Psoas muscle (tissue), 7 donors: ENCODE measurements at regions not wholly inside any gene's neighbourhood (a gene's known extent, or its start where the extent isn't known, plus 50 kb on each side); places are given as distances from the start of the nearest gene placed in this dataset.

Experiments used
- ATAC-seq, 4 donors: fragments of 200-7000 bp; cut with Tn5 transposase; one replicate each; pipeline ENCODE4 v1.9.1; 2020; ENCODE audit warnings: moderate library complexity in 3 of 4, mild to moderate bottlenecking in 2 of 4
- DNase-seq, 2 donors: peaks; one replicate each; pipeline ENCODE4 v3.0.0-alpha.2; 2020
- H3K27ac ChIP-seq: fragments of 200-600 bp; one replicate; pipeline ENCODE4 v1.8.0; 2022
- H3K27me3 ChIP-seq, 3 donors: fragments of 200-600 bp in 1 of 3; one replicate each; pipeline versions ENCODE4 v1.6.1 to v1.8.0; 2013 to 2022; ENCODE audit warnings: low read length in 2 of 3, mild to moderate bottlenecking in 2 of 3, moderate library complexity in 1 of 3; ENCODE audit not compliant: insufficient read depth in 3 of 3
- H3K36me3 ChIP-seq, 2 donors: fragments of 200-600 bp in 1 of 2; one replicate each; pipeline versions ENCODE4 v1.6.1 to v1.8.0; 2013 to 2022; ENCODE audit warnings: low read depth in 1 of 2, mild to moderate bottlenecking in 1 of 2, moderate library complexity in 1 of 2; ENCODE audit not compliant: insufficient read depth in 1 of 2
- H3K4me1 ChIP-seq: fragments of 200-600 bp; one replicate; pipeline ENCODE4 v1.8.0; 2022
- H3K4me3 ChIP-seq: fragments of 200-600 bp; one replicate; pipeline ENCODE4 v1.8.0; 2022; ENCODE audit warnings: mild to moderate bottlenecking
- H3K9me3 ChIP-seq: fragments of 200-600 bp; one replicate; pipeline ENCODE4 v1.8.0; 2022
- WGBS, 3 donors: extraction: QIAGEN DNeasy Blood & Tissue Kit; methylation state at CpG; one replicate each; pipeline versions ENCODE4 v1.1.6 to v1.1.7; 2013; 5-methylcytosine and 5-hydroxymethylcytosine counted together
- intact Hi-C, 2 donors: fragments of 100-400 bp; cut with DNase I; formaldehyde crosslinking; loops; one replicate each; pipeline versions ENCODE4 v1.11.0 to v1.14.2; 2022
- TF ChIP-seq, protein P1 (sequence below): fragments of 200-600 bp; IDR thresholded peaks from one replicate; pipeline ENCODE4 v1.8.0; 2022; ENCODE audit warnings: antibody characterized with exemption
- donor health status: healthy with polysubstance abuse.
- donor health status: DM: no; HTN: no; CAD: no; lungs with moderate emphysema.
- donor health status: Bipolar disorder and iron deficiency.
- donor health status: healthy.
- donor health status: DM: yes; HTN: yes; CAD: no.
- donor health status: DM: no; HTN: no; CAD: no.
- donor health status: DM: yes; HTN: yes; CAD: no.

DNA sequence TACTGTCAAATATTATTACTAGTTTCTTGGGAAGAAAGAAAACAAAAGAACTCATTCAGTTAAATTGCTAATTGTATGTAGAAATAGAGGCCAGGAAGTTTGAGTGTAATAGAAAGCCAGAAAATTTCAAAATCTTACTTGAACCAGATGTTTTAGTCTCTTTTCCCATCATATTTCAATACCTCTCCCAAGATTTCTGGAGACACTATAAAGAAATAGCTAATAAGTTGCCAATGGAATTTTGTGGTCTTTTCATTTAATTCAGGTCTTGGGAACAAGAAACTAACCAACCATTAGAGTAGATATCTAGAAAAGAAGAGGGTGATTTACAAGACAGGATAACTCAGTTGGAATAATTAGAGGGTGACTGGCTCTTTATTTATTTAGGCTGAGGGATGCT is 112.2 kb downstream of the AGTR2 start:
- ATAC-seq = no peak
- no peak for DNase-seq
- TF ChIP-seq, protein P1, sequence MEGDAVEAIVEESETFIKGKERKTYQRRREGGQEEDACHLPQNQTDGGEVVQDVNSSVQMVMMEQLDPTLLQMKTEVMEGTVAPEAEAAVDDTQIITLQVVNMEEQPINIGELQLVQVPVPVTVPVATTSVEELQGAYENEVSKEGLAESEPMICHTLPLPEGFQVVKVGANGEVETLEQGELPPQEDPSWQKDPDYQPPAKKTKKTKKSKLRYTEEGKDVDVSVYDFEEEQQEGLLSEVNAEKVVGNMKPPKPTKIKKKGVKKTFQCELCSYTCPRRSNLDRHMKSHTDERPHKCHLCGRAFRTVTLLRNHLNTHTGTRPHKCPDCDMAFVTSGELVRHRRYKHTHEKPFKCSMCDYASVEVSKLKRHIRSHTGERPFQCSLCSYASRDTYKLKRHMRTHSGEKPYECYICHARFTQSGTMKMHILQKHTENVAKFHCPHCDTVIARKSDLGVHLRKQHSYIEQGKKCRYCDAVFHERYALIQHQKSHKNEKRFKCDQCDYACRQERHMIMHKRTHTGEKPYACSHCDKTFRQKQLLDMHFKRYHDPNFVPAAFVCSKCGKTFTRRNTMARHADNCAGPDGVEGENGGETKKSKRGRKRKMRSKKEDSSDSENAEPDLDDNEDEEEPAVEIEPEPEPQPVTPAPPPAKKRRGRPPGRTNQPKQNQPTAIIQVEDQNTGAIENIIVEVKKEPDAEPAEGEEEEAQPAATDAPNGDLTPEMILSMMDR = no peak
- no peaks in the 10 kb centered on the region for H3K4me1 ChIP-seq
- H3K36me3 ChIP-seq = no peaks in the 10 kb centered on the region
- H3K4me3 ChIP-seq = no peak overlapping the region
- H3K9me3 ChIP-seq = peaks cover 4% of the 10 kb centered on the region
- no peak overlapping the region for H3K27ac ChIP-seq
- peaks cover 0 to 10% (median 0%) of the 10 kb centered on the region in 3 donors for H3K27me3 ChIP-seq
- intact Hi-C loops = no loop called here

DNA sequence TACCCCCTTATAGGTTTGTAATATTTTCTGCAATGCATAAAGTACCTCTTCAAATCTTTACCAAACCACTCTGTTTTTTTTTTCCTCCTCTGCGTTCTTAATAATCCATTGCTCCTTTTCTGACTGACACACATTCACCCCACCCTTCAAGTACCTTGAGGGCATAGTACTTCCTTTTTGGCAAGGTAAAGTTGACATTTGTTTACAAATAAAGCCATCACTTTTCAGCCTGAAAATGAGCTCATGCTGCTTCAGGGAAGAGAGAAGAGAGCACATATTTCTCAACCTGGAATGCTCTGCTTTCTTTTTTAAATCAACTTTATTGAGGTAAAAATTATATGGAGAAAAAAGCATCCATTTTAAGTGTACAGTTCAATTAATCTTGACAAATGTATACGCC is 113.9 kb downstream of the AGTR2 start:
- H3K36me3 ChIP-seq = no peaks in the 10 kb centered on the region
- no peak for DNase-seq
- no peak for ATAC-seq
- TF ChIP-seq, protein P1 = no peak
- H3K4me3 ChIP-seq = no peak overlapping the region
- peaks cover 0 to 2% (median 0%) of the 10 kb centered on the region in 3 donors for H3K27me3 ChIP-seq
- H3K9me3 ChIP-seq = peaks cover 4% of the 10 kb centered on the region
- intact Hi-C loops = no loop called here
- H3K4me1 ChIP-seq = no peaks in the 10 kb centered on the region
- H3K27ac ChIP-seq = no peak overlapping the region
- WGBS, 3 donors = 75 to 93% (median 83%) methylated on average over 2 of the region's 2 CpGs

DNA sequence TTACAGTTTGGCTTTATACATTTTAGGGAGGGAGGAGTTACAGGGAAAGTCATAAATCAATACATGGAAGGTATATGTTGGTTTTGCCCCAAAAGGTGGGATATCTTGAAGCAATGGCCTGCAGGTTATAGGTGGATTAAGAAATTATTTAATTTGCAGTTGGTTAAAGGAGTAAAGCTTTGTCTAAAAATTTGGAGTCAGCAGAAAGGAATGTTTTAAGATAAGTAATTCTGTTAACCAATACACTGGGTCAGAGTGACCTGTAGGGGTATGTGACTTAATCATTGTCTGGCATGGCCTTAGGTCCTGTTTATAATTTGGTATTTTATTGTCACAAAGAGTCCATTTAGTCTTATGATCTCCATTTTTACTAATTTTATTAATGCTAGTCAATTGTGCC is 115.0 kb downstream of the AGTR2 start:
- Histone ChIP-seq H3K27ac (no peak overlapping the region), H3K9me3 (peaks cover 4% of the 10 kb centered on the region), H3K36me3 (no peaks in the 10 kb centered on the region), H3K27me3 (no peaks in the 10 kb centered on the region), H3K4me1 (no peaks in the 10 kb centered on the region), H3K4me3 (no peak overlapping the region)
- DNase-seq (no peak), ATAC-seq (no peak)
- intact Hi-C loops = no loop called here
- TF ChIP-seq, protein P1 = no peak

DNA sequence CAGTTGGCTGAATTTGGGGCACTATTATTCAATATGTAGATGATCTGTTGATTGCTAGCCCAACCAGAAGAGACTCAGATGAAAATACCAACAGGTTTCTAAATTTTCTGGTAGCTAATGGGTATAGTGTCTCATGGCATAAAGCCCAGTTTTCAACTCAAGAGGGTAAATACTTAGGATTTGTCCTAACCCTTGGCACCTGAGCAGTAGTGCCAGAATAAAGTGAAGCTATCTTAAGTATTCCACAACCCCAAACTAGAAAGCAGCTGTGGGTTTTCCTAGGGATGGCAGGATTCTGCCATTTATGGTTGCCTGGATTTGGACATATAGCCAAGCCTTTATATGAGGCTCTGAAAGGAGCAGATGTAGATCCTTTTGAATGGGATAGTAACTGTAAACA is 119.0 kb downstream of the AGTR2 start:
- DNase-seq = no peak
- no peak for ATAC-seq
- Histone ChIP-seq H3K4me3 (no peak overlapping the region), H3K4me1 (no peaks in the 10 kb centered on the region), H3K9me3 (peaks cover 4% of the 10 kb centered on the region), H3K36me3 (no peaks in the 10 kb centered on the region), H3K27ac (no peak overlapping the region), H3K27me3 (no peaks in the 10 kb centered on the region)
- intact Hi-C loops = no loop called here
- TF ChIP-seq, protein P1 = no peak

DNA sequence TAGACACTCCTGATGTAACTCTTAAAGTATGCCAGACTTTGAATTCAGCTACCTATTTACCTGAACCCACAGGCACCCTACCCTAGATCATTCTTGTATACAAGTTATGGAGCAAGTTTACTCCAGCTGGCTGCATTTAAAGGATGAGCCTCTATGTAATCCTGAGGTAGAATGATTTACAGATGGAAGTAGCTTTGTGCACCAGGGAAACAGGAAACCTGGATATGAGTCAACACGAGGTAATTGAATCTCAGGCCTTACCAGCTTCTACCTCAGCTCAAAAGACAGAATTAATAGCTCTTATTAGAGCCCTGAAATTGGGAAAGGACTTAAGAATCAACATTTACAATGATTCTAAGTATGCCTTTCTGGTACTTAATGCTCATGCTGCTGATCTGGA is 119.8 kb downstream of the AGTR2 start:
- Histone ChIP-seq H3K27me3 (no peaks in the 10 kb centered on the region), H3K36me3 (no peaks in the 10 kb centered on the region), H3K9me3 (peaks cover 4% of the 10 kb centered on the region), H3K4me1 (no peaks in the 10 kb centered on the region), H3K4me3 (no peak overlapping the region), H3K27ac (no peak overlapping the region)
- TF ChIP-seq, protein P1 = no peak
- intact Hi-C loops = no loop called here
- DNase-seq (no peak), ATAC-seq (no peak)
- WGBS, 3 donors = 11 to 27% (median 19%) methylated on average over 1 of the region's 1 CpG
